WTC11 (cell line): ENCODE measurements at regions not wholly inside any gene's neighbourhood (a gene's known extent, or its start where the extent isn't known, plus 50 kb on each side); places are given as distances from the start of the nearest gene placed in this dataset.

Source experiments
- ATAC-seq: fragments of 200-7000 bp; cut with Tn5 transposase; 2 replicates; pipeline ENCODE4 v1.10.0; 2021; ENCODE audit warnings: mild to moderate bottlenecking, moderate library complexity
- CTCF ChIA-PET: fragments of 300-600 bp; sonication (Branson Sonifier 250); formaldehyde crosslinking; loops from one replicate; lab custom pipeline; 2021; ENCODE audit warnings: antibody characterized with exemption; lab: Charles Lee
- POLR2A ChIA-PET: fragments of 350-600 bp; sonication (Branson Sonifier 250); formaldehyde crosslinking; loops from one replicate; lab custom pipeline; 2021; ENCODE audit warnings: antibody characterized with exemption; lab: Charles Lee
- DNase-seq: peaks from one replicate; pipeline ENCODE4 v3.0.0; 2021; ENCODE audit warnings: low spot score
- H3K27ac Mint-ChIP-seq: 2 replicates; pipeline ENCODE4 v1.8.0; 2021; ENCODE audit warnings: mixed read lengths
- H3K27me3 Mint-ChIP-seq: 2 replicates; pipeline ENCODE4 v1.8.0; 2021; ENCODE audit warnings: low read depth, mild to moderate bottlenecking, moderate library complexity, mixed read lengths
- H3K36me3 Mint-ChIP-seq: 2 replicates; pipeline ENCODE4 v1.8.0; 2021; ENCODE audit warnings: mixed read lengths
- H3K4me1 Mint-ChIP-seq: 2 replicates; pipeline ENCODE4 v1.8.0; 2022; ENCODE audit warnings: mixed read lengths
- H3K4me3 Mint-ChIP-seq: 2 replicates; pipeline ENCODE4 v1.8.0; 2021; ENCODE audit warnings: mild to moderate bottlenecking, moderate library complexity, mixed read lengths
- H3K9me3 Mint-ChIP-seq: 2 replicates; pipeline ENCODE4 v1.8.0; 2021; ENCODE audit warnings: mixed read lengths
- GRHL2 ChIP-seq: fragments of 250-450 bp; sonication (Bioruptor Pico); IDR thresholded peaks from 2 replicates; pipeline ENCODE4 v1.8.0; 2022; ENCODE audit warnings: mild to moderate bottlenecking, moderate library complexity; ENCODE audit not compliant: insufficient replicate concordance, severe bottlenecking
- MLX ChIP-seq: sonication (generic); formaldehyde crosslinking; IDR thresholded peaks from 2 replicates; pipeline ENCODE4 v1.8.1; 2023; ENCODE audit warnings: mild to moderate bottlenecking, missing genetic modification reagents, moderate library complexity
- MYBL2 ChIP-seq: sonication (generic); formaldehyde crosslinking; IDR thresholded peaks from 2 replicates; pipeline ENCODE4 v1.8.1; 2023; ENCODE audit warnings: mild to moderate bottlenecking, moderate library complexity, missing genetic modification reagents
- ZNF219 ChIP-seq: sonication (generic); formaldehyde crosslinking; IDR thresholded peaks from 2 replicates; pipeline ENCODE4 v1.8.0; 2023; ENCODE audit warnings: missing genetic modification reagents, mild to moderate bottlenecking, borderline replicate concordance
- ZNF532 ChIP-seq: fragments of 250-450 bp; sonication (Bioruptor Pico); IDR thresholded peaks from 2 replicates; pipeline ENCODE4 v1.9.0; 2021; ENCODE audit warnings: mild to moderate bottlenecking, borderline replicate concordance
- TF ChIP-seq, protein P1 (sequence below): sonication (generic); formaldehyde crosslinking; IDR thresholded peaks from 2 replicates; pipeline ENCODE4 v1.8.1; 2023; ENCODE audit warnings: mild to moderate bottlenecking, missing genetic modification reagents
- TF ChIP-seq, protein P2 (sequence below): sonication (generic); formaldehyde crosslinking; IDR thresholded peaks from 2 replicates; pipeline ENCODE4 v1.8.0; 2023; ENCODE audit warnings: missing genetic modification reagents, mild to moderate bottlenecking, borderline replicate concordance
- TF ChIP-seq, protein P3 (sequence below): fragments of 250-450 bp; sonication (Bioruptor Pico); conservative IDR thresholded peaks from 2 replicates; pipeline ENCODE4 v1.9.0; 2021; ENCODE audit warnings: mild to moderate bottlenecking

- Mint-ChIP-seq H3K36me3 (no peaks in the 10 kb centered on the region), H3K9me3 (no peaks in the 10 kb centered on the region), H3K27ac (no peak overlapping the region), H3K4me3 (no peak overlapping the region)
- ATAC-seq (peak; percentile 48), DNase-seq (peak; percentile 10)
- CTCF ChIA-PET = no interaction called here
- TF ChIP-seq, protein P1, sequence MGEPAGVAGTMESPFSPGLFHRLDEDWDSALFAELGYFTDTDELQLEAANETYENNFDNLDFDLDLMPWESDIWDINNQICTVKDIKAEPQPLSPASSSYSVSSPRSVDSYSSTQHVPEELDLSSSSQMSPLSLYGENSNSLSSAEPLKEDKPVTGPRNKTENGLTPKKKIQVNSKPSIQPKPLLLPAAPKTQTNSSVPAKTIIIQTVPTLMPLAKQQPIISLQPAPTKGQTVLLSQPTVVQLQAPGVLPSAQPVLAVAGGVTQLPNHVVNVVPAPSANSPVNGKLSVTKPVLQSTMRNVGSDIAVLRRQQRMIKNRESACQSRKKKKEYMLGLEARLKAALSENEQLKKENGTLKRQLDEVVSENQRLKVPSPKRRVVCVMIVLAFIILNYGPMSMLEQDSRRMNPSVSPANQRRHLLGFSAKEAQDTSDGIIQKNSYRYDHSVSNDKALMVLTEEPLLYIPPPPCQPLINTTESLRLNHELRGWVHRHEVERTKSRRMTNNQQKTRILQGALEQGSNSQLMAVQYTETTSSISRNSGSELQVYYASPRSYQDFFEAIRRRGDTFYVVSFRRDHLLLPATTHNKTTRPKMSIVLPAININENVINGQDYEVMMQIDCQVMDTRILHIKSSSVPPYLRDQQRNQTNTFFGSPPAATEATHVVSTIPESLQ = no peak
- TF ChIP-seq MYBL2 (CRISPR knock-in tag) = no peak
- TF ChIP-seq, all 79 proteins: peak for 0
- peaks cover 10% of the 10 kb centered on the region for H3K4me1 Mint-ChIP-seq
- POLR2A ChIA-PET = interaction anchor here (0.8 kb wide), 1 partner anchor 12 kb away, joined by 3 read pairs; no protein-coding TSS in a partner anchor
- H3K27me3 Mint-ChIP-seq = no peaks in the 10 kb centered on the region; the same call in 1 of the 2 replicates
Observed at GRCh38 chr18:38116716-38117115, 551.1 kb upstream of the CELF4 start.

- CTCF ChIA-PET = no interaction called here
- POLR2A ChIA-PET = no interaction called here
Observed at GRCh38 chr18:38115201-38115600, 549.6 kb upstream of the CELF4 start.

More at GRCh38 chr18:38115201-38115600, 549.6 kb upstream of the CELF4 start:
- Mint-ChIP-seq H3K9me3 (peaks cover 7% of the 10 kb centered on the region), H3K4me3 (no peak overlapping the region), H3K27me3 (no peaks in the 10 kb centered on the region; the same call in 1 of the 2 replicates)
- no peak for ATAC-seq
- TF ChIP-seq, protein P2, sequence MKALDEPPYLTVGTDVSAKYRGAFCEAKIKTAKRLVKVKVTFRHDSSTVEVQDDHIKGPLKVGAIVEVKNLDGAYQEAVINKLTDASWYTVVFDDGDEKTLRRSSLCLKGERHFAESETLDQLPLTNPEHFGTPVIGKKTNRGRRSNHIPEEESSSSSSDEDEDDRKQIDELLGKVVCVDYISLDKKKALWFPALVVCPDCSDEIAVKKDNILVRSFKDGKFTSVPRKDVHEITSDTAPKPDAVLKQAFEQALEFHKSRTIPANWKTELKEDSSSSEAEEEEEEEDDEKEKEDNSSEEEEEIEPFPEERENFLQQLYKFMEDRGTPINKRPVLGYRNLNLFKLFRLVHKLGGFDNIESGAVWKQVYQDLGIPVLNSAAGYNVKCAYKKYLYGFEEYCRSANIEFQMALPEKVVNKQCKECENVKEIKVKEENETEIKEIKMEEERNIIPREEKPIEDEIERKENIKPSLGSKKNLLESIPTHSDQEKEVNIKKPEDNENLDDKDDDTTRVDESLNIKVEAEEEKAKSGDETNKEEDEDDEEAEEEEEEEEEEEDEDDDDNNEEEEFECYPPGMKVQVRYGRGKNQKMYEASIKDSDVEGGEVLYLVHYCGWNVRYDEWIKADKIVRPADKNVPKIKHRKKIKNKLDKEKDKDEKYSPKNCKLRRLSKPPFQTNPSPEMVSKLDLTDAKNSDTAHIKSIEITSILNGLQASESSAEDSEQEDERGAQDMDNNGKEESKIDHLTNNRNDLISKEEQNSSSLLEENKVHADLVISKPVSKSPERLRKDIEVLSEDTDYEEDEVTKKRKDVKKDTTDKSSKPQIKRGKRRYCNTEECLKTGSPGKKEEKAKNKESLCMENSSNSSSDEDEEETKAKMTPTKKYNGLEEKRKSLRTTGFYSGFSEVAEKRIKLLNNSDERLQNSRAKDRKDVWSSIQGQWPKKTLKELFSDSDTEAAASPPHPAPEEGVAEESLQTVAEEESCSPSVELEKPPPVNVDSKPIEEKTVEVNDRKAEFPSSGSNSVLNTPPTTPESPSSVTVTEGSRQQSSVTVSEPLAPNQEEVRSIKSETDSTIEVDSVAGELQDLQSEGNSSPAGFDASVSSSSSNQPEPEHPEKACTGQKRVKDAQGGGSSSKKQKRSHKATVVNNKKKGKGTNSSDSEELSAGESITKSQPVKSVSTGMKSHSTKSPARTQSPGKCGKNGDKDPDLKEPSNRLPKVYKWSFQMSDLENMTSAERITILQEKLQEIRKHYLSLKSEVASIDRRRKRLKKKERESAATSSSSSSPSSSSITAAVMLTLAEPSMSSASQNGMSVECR (CRISPR knock-in tag) = no peak
- TF ChIP-seq ZNF219 (CRISPR knock-in tag) = no peak
- TF ChIP-seq GRHL2 (CRISPR knock-in tag) = no peak
- no peak for TF ChIP-seq ZNF532 (CRISPR knock-in tag)
- TF ChIP-seq MLX = no peak
- TF ChIP-seq, protein P3, sequence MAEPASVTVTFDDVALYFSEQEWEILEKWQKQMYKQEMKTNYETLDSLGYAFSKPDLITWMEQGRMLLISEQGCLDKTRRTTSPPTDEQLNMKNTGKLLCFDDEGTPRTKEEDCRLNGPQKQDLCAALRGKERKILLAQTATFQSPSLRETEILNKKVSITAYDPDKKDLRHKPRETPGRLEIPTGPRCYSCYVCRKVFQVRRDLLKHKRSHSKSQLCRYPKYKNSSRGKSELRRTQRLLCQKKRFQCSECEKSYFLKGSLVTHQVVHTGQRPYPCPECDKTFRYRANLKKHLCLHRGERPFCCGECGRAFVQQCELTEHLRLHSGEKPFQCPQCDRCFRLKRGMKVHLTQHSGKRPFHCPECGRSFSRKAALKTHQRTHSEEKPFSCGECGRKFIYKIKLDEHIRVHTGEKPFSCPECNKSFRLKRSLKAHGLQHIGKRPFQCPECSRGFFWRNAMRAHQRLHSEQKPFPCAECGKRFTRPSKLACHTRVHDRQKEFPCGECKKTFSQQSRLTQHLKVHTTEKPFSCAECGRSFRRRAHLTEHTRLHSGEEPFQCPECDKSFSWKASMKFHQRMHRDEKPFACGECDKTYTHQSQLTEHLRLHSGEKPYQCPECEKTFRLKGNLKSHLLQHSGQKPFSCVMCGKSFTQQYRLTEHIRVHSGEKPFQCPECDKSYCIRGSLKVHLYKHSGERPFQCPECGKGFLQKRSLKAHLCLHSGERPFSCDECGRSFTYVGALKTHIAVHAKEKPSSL (CRISPR knock-in tag) = no peak
- TF ChIP-seq, all 79 proteins: peak for 0
- H3K36me3 Mint-ChIP-seq = no peaks in the 10 kb centered on the region
- H3K4me1 Mint-ChIP-seq = peaks cover 10% of the 10 kb centered on the region
- DNase-seq = no peak
- no peak overlapping the region for H3K27ac Mint-ChIP-seq
